HCT116 (cell line): ENCODE measurements at regions not wholly inside any gene's neighbourhood (a gene's known extent, or its start where the extent isn't known, plus 50 kb on each side); places are given as distances from the start of the nearest gene placed in this dataset.

ENCODE experiments used
- ATAC-seq: fragments of 200-7000 bp; cut with Tn5 transposase; 2 replicates; pipeline ENCODE4 v1.9.1; 2020; ENCODE audit warnings: mild to moderate bottlenecking, moderate library complexity
- BruUV-seq: library from RNA; stranded (reverse); fragments of 400-500 nt; replicated peaks from 2 replicates; lab custom pipeline; 2021; lab: Mats Ljungman, UMichigan
- CTCF ChIA-PET: fragments of 300-600 bp; sonication (Branson Sonifier 250); formaldehyde crosslinking; loops from one replicate; lab custom pipeline; 2021; ENCODE audit warnings: antibody characterized with exemption; lab: Charles Lee
- POLR2A ChIA-PET: fragments of 300-600, 350-600 bp; sonication (Branson Sonifier 250); formaldehyde crosslinking; loops from one replicate; lab custom pipeline; 2021; ENCODE audit warnings: antibody characterized with exemption; lab: Charles Lee
- RAD21 ChIA-PET, 2 experiments: fragments of 300-600 bp; sonication (Branson Sonifier 250); formaldehyde crosslinking; loops; one replicate each; lab custom pipeline; 2023; ENCODE audit warnings: low total read pairs in 2 of 2; ENCODE audit not compliant: uncharacterized antibody in 2 of 2, unreplicated experiment in 2 of 2, low non-redundant PET in 1 of 2; lab: Charles Lee
- DNase-seq: peaks from one replicate; pipeline ENCODE4 v3.0.0-alpha.2; 2010; ENCODE audit warnings: low read depth, low spot score
- H2AFZ ChIP-seq: fragments of 200-600 bp; shearing (Covaris generic), sonication (generic); 2 replicates; pipeline ENCODE4 v1.6.1; 2017; ENCODE audit warnings: low read depth, mixed run types, mixed read lengths, antibody characterized with exemption, low read length; ENCODE audit not compliant: poor library complexity, severe bottlenecking
- H3K27ac ChIP-seq: 2 replicates; pipeline ENCODE4 v1.5.1; 2012; ENCODE audit warnings: low read depth, low read length
- H3K27me3 ChIP-seq: fragments of 200-600 bp; sonication (generic); 2 replicates; pipeline ENCODE4 v1.6.1; 2016; ENCODE audit warnings: mixed run types, low read length, mixed read lengths; ENCODE audit not compliant: insufficient read depth
- H3K36me3 ChIP-seq, 2 experiments: fragments of 200-500 bp in 1 of 2; fragments of 200-600 bp in 1 of 2; sonication (Bioruptor generic) in 1 of 2; sonication (generic) in 1 of 2; 2 replicates each; pipeline versions ENCODE4 v1.5.1 to v1.6.1; 2014 to 2016; ENCODE audit warnings: low read length in 2 of 2, inconsistent platforms in 1 of 2, mixed read lengths in 1 of 2, mixed run types in 1 of 2; ENCODE audit not compliant: insufficient read depth in 2 of 2, control insufficient read depth in 1 of 2
- H3K4me1 ChIP-seq, 2 experiments: fragments of 200-600 bp in 1 of 2; sonication (generic) in 1 of 2; 2 replicates each; pipeline versions ENCODE4 v1.5.1 to v1.6.1; 2012 to 2017; ENCODE audit warnings: low read length in 2 of 2, inconsistent platforms in 1 of 2, mild to moderate bottlenecking in 1 of 2, mixed read lengths in 1 of 2, mixed run types in 1 of 2, moderate library complexity in 1 of 2; ENCODE audit not compliant: insufficient read depth in 2 of 2, control insufficient read depth in 1 of 2
- H3K4me2 ChIP-seq: fragments of 200-600 bp; sonication (generic); 2 replicates; pipeline ENCODE4 v1.6.1; 2017; ENCODE audit warnings: mixed run types, low read length, mixed read lengths
- H3K4me3 ChIP-seq, 2 experiments: fragments of 200-600 bp in 1 of 2; sonication (generic) in 1 of 2; replicated peaks in 1 of 2; 2 replicates each; pipeline ENCODE4 v1.5.1; 2011 to 2016; ENCODE audit warnings: low read length in 2 of 2, control low read depth in 1 of 2, low read depth in 1 of 2, mild to moderate bottlenecking in 1 of 2, mixed read lengths in 1 of 2, mixed run types in 1 of 2
- H3K79me2 ChIP-seq: fragments of 200-600 bp; sonication (generic); 2 replicates; pipeline ENCODE4 v1.6.1; 2017; ENCODE audit warnings: mild to moderate bottlenecking, mixed run types, low read length, moderate library complexity, mixed read lengths; ENCODE audit not compliant: insufficient read depth
- H3K9ac ChIP-seq: fragments of 200-600 bp; sonication (generic); 2 replicates; pipeline ENCODE4 v1.6.1; 2016; ENCODE audit warnings: low read length, mixed read lengths
- H3K9me2 ChIP-seq: fragments of 200-600 bp; sonication (generic), shearing (Covaris generic); 2 replicates; pipeline ENCODE4 v1.6.1; 2017; ENCODE audit warnings: mixed run types, mild to moderate bottlenecking, moderate library complexity; ENCODE audit not compliant: insufficient read depth
- H3K9me3 ChIP-seq, 2 experiments: fragments of 200-500 bp in 1 of 2; fragments of 200-600 bp in 1 of 2; sonication (Bioruptor generic) in 1 of 2; sonication (generic) in 1 of 2; 2 replicates each; pipeline ENCODE4 v1.6.1; 2014 to 2017; ENCODE audit warnings: low read length in 2 of 2, mixed read lengths in 2 of 2, inconsistent platforms in 1 of 2, low read depth in 1 of 2, mild to moderate bottlenecking in 1 of 2, mixed run types in 1 of 2, moderate library complexity in 1 of 2; ENCODE audit not compliant: control insufficient read depth in 1 of 2, insufficient read depth in 1 of 2
- H4K20me1 ChIP-seq: fragments of 200-600 bp; sonication (generic), shearing (Covaris generic); 2 replicates; pipeline ENCODE4 v1.6.1; 2017; ENCODE audit warnings: mixed run types, mild to moderate bottlenecking, moderate library complexity; ENCODE audit not compliant: insufficient read depth
- CBX3 ChIP-seq: IDR thresholded peaks from 2 replicates; pipeline ENCODE4 v1.6.1; 2012; ENCODE audit warnings: low read depth
- CEBPB ChIP-seq: IDR thresholded peaks from 2 replicates; pipeline ENCODE4 v1.6.1; 2012; ENCODE audit warnings: low read depth
- EGR1 ChIP-seq: IDR thresholded peaks from 2 replicates; pipeline ENCODE4 v1.6.1; 2012; ENCODE audit warnings: low read depth
- EZH2 ChIP-seq: fragments of 200-600 bp; sonication (generic); IDR thresholded peaks from 2 replicates; pipeline ENCODE4 v1.6.1; 2017; ENCODE audit warnings: antibody characterized with exemption, mixed run types
- FOSL1 ChIP-seq: IDR thresholded peaks from 2 replicates; pipeline ENCODE4 v1.6.1; 2012; ENCODE audit warnings: low read depth
- JUND ChIP-seq: IDR thresholded peaks from 2 replicates; pipeline ENCODE4 v1.6.1; 2012
- POLR2A ChIP-seq: IDR thresholded peaks from 2 replicates; pipeline ENCODE4 v1.7.0; 2011; ENCODE audit warnings: borderline replicate concordance; ENCODE audit not compliant: insufficient read depth, insufficient read length; ENCODE audit errors: extremely low read depth
- POLR2AphosphoS5 ChIP-seq: IDR thresholded peaks from 2 replicates; pipeline ENCODE4 v1.6.1; 2011; ENCODE audit warnings: mild to moderate bottlenecking, low read depth, low read length, moderate library complexity
- RAD21 ChIP-seq: IDR thresholded peaks from 2 replicates; pipeline ENCODE4 v1.6.1; 2012; ENCODE audit warnings: low read depth, mild to moderate bottlenecking
- SP1 ChIP-seq: IDR thresholded peaks from 2 replicates; pipeline ENCODE4 v1.6.1; 2012; ENCODE audit warnings: low read depth
- SRF ChIP-seq: IDR thresholded peaks from 2 replicates; pipeline ENCODE4 v1.6.1; 2012; ENCODE audit warnings: low read depth
- TCF7L2 ChIP-seq: IDR thresholded peaks from 2 replicates; pipeline ENCODE4 v1.7.0; 2011; ENCODE audit warnings: borderline replicate concordance, inconsistent platforms; ENCODE audit not compliant: insufficient read depth, insufficient read length; ENCODE audit errors: extremely low read depth
- YY1 ChIP-seq: IDR thresholded peaks from 2 replicates; pipeline ENCODE4 v1.6.1; 2011; ENCODE audit warnings: low read length, low read depth, moderate library complexity, mild to moderate bottlenecking; ENCODE audit not compliant: insufficient replicate concordance; ENCODE audit errors: extremely low read depth
- ZFX ChIP-seq: fragments of 450-650 bp; IDR thresholded peaks from 2 replicates; pipeline ENCODE4 v1.6.1; 2017
- ZNF274 ChIP-seq: fragments of 200-500 bp; sonication (Bioruptor generic); IDR thresholded peaks from 2 replicates; pipeline ENCODE4 v1.6.1; 2014; ENCODE audit warnings: mild to moderate bottlenecking, low read depth, low read length, inconsistent platforms
- intact Hi-C: fragments of 100-400 bp; cut with micrococcal nuclease; formaldehyde crosslinking; loops from 2 replicates; pipeline ENCODE4 v1.10.0; 2022
- TF ChIP-seq, protein P1 (sequence below): IDR thresholded peaks from 2 replicates; pipeline ENCODE4 v1.6.1; 2012
- TF ChIP-seq, protein P2 (sequence below): IDR thresholded peaks from 2 replicates; pipeline ENCODE4 v1.6.1; 2011; ENCODE audit warnings: mild to moderate bottlenecking, low read length, moderate library complexity; ENCODE audit not compliant: insufficient replicate concordance; ENCODE audit errors: extremely low read depth
- TF ChIP-seq, protein P3 (sequence below), 3 experiments: fragments of 200-600 bp in 1 of 3; sonication (generic) in 1 of 3; IDR thresholded peaks in 2 of 3; conservative IDR thresholded peaks in 1 of 3; 2 replicates each; pipeline ENCODE4 v1.5.1; 2012 to 2017; ENCODE audit warnings: low read depth in 2 of 3, low read length in 2 of 3, antibody characterized with exemption in 1 of 3, borderline replicate concordance in 1 of 3, control low read depth in 1 of 3, mild to moderate bottlenecking in 1 of 3, mixed read lengths in 1 of 3, mixed run types in 1 of 3, moderate library complexity in 1 of 3; ENCODE audit not compliant: insufficient read depth in 1 of 3

DNA sequence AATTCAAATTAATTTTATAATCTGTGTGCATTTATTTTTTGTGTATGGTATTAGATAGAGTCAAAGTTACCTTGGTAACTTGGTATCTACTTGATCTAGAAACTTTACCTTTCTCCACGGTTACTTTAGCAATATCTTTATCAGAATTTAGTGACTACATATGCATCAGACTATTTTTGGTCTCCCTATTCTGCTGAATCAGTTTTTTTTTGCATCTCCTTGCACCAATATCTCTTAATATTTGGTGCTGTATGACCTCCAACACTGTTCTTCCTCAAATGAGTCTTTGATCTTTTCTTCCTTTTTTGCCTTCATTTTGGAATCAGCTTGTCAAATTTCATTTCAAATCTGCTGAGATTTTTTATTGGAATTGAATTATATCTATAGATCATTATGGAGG, 828.2 kb upstream of the FOXG1 start:
- H3K9me3 ChIP-seq: peaks cover 0 to 12% of the 10 kb centered on the region in 2 experiments; a peak in 2 of 4 replicates
- no peaks in the 10 kb centered on the region for H3K9me2 ChIP-seq
- ChIA-PET RAD21 (no interaction called here), CTCF (no interaction called here), POLR2A (no interaction called here)
- no peak for ATAC-seq
- no peak overlapping the region for H3K9ac ChIP-seq
- no peak for DNase-seq
- H3K4me2 ChIP-seq: no peak overlapping the region
- no peak overlapping the region for H3K27ac ChIP-seq
- no peaks in the 10 kb centered on the region for H3K36me3 ChIP-seq
- no peaks in the 10 kb centered on the region for H3K4me1 ChIP-seq
- no TSS peak for BruUV-seq
- H3K79me2 ChIP-seq: no peaks in the 10 kb centered on the region
- no peak overlapping the region for H2AFZ ChIP-seq
- no peak overlapping the region for H3K4me3 ChIP-seq
- no peaks in the 10 kb centered on the region for H3K27me3 ChIP-seq
- intact Hi-C loops: no loop called here
- no peaks in the 10 kb centered on the region for H4K20me1 ChIP-seq
- no peak for TF ChIP-seq EZH2
- no peak for TF ChIP-seq ZNF274
- TF ChIP-seq POLR2AphosphoS5: no peak
- no peak for TF ChIP-seq YY1
- TF ChIP-seq TCF7L2: no peak
- no peak for TF ChIP-seq SP1
- no peak for TF ChIP-seq JUND
- TF ChIP-seq SRF: no peak
- TF ChIP-seq, protein P1, sequence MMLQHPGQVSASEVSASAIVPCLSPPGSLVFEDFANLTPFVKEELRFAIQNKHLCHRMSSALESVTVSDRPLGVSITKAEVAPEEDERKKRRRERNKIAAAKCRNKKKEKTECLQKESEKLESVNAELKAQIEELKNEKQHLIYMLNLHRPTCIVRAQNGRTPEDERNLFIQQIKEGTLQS: no peak
- TF ChIP-seq CBX3: no peak
- no peak for TF ChIP-seq POLR2A
- no peak for TF ChIP-seq EGR1
- no peak for TF ChIP-seq ZFX
- no peak for TF ChIP-seq CEBPB
- no peak for TF ChIP-seq FOSL1
- no peak for TF ChIP-seq RAD21
- TF ChIP-seq, protein P2, sequence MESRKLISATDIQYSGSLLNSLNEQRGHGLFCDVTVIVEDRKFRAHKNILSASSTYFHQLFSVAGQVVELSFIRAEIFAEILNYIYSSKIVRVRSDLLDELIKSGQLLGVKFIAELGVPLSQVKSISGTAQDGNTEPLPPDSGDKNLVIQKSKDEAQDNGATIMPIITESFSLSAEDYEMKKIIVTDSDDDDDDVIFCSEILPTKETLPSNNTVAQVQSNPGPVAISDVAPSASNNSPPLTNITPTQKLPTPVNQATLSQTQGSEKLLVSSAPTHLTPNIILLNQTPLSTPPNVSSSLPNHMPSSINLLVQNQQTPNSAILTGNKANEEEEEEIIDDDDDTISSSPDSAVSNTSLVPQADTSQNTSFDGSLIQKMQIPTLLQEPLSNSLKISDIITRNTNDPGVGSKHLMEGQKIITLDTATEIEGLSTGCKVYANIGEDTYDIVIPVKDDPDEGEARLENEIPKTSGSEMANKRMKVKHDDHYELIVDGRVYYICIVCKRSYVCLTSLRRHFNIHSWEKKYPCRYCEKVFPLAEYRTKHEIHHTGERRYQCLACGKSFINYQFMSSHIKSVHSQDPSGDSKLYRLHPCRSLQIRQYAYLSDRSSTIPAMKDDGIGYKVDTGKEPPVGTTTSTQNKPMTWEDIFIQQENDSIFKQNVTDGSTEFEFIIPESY: no peak
- TF ChIP-seq, protein P3, sequence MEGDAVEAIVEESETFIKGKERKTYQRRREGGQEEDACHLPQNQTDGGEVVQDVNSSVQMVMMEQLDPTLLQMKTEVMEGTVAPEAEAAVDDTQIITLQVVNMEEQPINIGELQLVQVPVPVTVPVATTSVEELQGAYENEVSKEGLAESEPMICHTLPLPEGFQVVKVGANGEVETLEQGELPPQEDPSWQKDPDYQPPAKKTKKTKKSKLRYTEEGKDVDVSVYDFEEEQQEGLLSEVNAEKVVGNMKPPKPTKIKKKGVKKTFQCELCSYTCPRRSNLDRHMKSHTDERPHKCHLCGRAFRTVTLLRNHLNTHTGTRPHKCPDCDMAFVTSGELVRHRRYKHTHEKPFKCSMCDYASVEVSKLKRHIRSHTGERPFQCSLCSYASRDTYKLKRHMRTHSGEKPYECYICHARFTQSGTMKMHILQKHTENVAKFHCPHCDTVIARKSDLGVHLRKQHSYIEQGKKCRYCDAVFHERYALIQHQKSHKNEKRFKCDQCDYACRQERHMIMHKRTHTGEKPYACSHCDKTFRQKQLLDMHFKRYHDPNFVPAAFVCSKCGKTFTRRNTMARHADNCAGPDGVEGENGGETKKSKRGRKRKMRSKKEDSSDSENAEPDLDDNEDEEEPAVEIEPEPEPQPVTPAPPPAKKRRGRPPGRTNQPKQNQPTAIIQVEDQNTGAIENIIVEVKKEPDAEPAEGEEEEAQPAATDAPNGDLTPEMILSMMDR (IDR thresholded peaks at IDR 0.05 in 2 of 3, conservative IDR thresholded peaks at IDR 0.05 in 1 of 3; ENCODE audit: borderline replicate concordance in 1 of 3, insufficient read depth in 1 of 3, low read depth in 2 of 3, low read length in 2 of 3): no peak
